Kidney glomerular epithelial cell (primary cell): ENCODE measurements at regions not wholly inside any gene's neighbourhood (a gene's known extent, or its start where the extent isn't known, plus 50 kb on each side); places are given as distances from the start of the nearest gene placed in this dataset.
"Not testable (repeated sequence)": the region's sequence is repeated elsewhere in the genome, so short reads cannot be mapped to it uniquely, and the experiment has no call there.

ENCODE experiments used
- DNase-seq: peaks from one replicate; lab custom pipeline; 2025; lab: John Stamatoyannopoulos, UW

DNA sequence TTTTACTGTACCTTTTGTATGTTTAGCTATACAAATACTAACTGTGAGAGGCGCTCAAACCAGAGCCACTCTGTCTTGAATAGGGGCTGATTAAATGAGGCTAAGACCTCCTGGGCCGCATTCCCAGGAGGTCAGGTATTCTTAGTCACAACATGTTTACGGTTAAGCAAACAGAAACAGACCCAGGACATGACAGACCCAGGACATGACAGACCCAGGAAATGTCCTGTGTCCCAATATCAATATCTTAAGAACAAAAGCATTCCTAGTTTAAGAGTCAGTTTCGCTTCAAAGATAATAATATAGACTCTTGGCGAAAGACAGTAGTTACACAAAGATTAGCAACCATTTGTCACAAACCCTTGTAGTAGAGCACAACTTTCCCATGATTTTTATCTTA, 304.5 kb downstream of the CCSER2 start:
- no peak for DNase-seq

DNA sequence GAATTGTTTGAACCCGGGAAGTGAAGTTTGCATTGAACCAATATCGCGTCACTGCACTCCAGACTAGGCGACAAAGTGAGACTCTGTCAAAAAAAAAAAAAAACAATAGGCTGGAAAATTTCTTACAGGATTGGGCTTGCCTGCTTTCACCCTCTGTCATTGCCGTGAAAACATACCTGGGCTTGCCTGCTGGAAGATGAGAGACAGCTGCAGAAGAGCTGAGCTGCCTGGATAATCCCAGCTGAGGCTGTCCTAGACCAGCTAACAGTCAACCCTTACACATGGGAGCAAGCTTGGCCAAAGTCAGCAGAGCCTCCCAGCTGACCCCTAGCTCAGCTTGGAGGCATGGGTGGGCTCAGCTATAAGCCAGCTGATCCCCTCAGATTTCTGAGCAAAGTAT, 306.2 kb downstream of the CCSER2 start:
- DNase-seq: no peak

DNA sequence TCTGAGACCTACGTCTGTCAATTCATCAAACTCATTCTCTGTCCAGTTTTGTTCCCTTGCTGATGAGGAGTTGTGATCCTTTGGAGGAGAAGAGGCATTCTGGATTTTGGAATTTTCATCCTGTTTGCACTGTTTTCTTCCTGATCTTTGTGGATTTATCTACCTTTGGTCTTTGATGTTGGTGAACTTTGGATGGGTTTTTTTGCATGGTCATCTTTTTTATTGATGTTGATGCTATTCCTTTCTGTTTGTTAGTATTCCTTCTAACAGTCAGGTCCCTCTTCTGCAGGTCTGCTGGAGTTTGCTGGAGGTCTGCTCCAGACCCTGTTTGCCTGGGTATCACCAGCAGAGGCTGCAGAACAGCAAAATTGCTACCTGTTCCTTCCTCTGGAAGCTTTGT, 322.2 kb downstream of the CCSER2 start:
- DNase-seq: not testable (repeated sequence)

DNA sequence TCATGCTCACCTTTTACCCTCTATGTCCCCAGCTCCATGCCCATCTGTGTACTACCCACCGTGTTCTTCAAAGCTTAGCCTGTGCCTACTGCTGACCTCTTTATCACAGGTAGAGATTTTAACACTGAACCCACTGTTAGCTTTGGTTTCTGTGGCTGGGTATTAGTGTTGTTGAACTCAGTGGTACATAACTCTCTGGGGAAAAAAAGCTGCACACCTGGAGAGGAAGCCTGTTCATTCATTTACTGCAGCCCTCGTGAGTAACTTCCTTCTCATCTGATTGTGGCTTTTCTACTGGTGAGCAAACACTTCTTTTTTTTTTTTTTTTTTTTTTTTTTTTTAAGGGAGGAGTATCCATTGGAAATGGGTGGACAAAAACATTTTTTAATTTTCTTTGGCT, 326.3 kb downstream of the CCSER2 start:
- no peak for DNase-seq

DNA sequence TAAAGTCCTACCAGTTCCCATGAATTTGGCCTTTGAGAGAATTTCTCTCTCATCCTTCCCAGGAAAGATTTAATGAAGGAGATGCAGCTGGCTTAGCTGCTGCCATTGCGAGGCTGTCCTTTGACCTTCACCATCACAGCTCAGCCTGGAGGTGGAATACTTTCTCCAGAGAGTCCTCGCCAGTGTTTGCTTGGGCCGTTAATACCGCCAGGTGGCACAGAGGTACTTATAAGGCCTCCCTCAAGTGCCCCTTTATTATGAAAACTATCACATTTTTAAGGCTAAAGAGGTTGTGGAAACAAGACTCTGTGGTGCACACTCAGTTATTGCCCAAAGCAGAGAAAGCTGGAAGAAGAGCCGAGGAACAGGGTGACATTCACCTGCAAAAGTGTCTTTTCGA, 330.6 kb downstream of the CCSER2 start:
- DNase-seq: no peak

DNA sequence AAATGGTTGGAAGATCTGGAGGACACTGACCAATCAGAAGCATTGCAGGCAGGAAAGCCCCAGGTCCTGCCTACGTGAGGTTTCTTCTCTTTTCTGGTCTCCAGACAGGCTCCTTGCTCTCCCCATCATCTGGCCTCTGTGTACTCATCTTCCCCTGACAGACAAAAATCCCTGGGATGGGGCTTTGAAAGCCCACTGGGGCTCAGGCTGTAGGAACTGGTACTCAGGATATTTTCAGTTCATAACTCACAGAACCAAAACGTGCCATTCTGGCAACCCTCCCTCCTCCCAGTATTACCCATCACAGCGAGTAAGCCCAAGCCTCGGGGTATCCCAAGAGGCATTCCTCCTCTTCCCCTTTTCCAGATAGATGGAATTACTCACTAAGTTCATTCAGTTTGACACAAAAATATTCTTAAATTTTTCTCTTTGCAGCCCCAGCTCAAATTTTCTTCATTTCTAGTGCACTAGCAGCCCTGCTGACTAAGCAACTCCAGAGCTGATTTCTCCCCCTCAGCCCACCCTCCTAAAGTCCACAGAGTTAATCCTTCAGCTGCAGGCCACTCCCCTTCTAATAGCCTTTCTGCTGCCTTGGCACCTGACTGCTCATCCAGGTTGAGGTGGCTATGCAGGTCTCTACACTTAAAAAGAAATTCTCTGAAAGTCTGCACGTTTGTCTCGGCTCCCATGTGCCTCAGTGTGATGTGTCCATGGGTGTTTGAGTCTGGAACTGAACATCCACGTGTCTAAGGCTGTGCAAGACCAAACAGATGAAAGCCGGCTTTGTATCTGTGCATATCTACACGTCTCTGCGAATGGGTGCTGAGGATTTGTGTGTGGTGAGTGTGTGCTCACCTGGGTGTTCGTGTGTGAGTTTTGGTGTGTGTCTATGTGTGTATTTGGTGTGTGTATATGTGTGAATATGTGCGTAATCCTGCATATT, 331.4 kb downstream of the CCSER2 start:
- no peak for DNase-seq

DNA sequence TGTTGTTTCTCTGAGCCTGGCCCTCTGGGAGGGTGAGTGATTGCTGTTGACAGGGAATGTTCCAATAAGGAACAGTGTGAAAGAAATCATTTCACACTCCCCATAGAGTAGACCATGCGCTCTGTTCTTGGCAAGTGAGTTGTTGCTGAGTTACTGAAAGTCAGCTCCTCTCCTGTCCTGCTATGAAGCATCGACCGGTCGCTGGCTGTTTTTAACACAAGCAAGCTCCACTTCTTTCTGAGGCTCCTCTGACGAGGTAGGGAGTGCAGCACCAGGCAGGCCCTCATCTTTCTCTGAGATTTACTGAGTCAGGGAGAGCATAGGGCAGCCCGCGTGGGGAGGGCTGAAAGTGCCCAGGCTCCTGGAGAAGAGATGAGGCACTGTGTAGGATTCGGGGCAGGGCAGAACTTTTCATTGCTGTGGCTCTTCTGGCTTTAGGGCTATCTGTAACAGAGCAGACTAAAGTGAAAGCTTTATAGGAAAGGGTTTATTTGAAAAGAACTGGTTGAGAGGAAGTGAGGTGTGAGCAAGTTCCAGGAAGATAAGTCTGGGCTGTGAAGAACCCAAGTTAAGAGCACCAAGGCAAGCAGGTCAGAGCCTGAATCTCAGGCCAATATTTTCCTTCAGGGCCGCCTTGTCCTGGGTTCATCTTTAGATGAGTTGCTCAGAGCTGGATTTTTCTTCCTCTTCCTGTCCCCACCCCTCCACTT, 332.2 kb downstream of the CCSER2 start:
- no peak for DNase-seq

DNA sequence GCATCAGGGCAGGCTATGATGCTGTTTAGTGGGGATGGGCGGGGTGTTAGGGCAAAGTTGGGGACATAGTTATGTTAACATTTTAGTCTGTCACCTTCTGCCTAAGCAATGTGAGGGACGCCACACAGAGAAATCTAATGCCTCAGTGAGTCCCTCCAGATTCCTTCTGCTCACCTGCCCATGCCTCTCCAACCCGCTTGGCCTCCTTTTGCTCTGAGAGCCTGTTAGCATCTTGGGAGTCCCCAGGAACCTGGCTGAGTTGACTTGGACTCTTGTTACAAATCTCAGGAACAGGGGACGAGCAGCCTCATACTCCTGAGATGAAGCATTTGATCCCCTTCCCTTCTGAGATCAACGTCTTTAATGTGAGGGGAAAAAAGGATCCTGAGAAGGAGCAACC, 336.8 kb downstream of the CCSER2 start:
- no peak for DNase-seq

DNA sequence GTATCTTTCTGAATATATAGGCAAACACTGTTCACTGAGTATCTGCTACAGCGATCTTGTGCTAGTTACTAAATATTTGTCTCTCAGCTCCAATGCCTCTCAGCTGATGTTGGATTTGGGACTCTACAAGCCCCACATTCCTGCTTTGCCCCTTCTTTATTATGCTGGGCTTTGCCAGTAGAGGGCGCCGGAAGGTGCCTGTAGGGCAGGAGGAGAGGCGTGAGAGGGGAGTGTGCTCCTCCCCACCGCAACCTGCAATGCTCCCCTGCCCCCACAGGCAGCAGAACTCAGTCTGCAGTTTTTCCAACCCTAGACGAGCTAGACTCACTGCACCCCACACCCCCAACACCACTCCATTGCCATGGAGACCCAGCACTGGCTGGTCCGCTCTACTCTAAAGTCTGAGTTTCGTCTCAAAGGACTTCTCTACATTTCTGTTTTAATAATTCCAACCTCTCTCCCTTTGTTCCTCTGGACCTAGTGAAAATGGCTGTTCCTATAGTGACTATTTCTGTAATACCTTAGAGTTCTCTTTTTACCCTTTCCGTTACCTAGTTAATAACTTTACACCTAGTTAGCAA, 337.6 kb downstream of the CCSER2 start:
- no peak for DNase-seq

DNA sequence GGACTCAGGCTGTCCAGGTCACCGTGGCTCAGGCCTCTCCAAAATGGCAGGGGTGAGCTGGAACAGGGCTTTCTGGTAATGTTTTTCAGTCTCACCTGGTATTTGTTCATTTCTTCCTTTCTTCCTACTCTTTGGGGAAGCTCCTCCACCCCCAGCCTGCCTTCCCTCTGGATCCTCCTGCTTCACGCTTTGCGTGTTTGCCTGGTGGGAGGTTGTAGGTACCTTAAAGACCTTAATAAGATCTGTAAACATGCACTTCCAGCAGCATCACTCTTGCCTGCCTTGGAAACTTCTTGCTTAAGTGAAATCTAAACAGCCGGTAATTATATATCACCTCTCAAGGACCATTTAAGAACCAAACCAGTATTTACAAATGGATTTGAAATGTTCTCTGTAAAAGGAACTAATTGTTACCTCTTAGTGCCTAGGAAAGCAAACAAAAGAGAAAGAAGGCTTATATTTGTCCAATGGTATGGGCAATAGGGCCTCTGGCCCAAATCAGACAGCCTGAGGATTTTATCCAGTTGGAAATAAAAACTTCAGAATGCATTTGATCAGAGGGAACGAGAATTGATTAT, 339.9 kb downstream of the CCSER2 start:
- DNase-seq: no peak

DNA sequence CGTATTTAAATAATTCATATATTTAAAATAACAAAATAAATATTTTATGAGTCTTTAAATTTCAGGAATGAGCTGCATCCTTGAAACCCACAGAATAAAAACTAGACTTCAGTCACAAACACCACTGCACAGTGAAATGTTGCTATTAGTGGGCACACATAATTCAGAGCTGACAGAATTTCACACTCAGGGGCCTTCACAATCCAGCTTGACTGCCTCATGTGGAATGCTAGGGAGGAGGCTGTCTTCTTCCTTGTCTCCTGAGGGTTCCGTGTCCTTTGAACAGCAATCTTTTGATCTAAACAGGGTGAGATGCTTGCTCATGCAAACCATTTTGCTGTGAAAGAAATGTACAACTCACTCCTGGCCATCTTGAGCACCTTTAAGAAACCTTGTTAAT, 346.7 kb downstream of the CCSER2 start:
- DNase-seq: no peak

DNA sequence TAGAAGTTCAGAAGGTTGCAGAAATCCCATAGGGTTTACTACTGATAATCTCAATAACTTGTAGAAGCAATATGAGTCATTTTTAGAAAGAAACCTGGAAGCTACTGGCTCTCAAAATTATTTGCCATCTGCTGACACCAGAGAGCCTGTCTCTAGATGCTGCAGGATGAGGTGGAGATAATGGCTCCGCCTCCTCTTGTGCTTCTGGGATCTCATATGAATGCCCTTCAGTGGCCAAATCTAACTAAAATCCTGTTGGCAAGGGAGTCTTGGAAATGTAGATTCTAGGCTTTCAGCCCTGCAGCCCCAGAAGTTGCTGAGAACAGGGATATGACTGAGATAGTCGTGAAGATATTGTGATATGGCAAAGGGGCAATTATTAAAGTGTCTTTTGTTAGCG, 348.1 kb downstream of the CCSER2 start:
- no peak for DNase-seq

DNA sequence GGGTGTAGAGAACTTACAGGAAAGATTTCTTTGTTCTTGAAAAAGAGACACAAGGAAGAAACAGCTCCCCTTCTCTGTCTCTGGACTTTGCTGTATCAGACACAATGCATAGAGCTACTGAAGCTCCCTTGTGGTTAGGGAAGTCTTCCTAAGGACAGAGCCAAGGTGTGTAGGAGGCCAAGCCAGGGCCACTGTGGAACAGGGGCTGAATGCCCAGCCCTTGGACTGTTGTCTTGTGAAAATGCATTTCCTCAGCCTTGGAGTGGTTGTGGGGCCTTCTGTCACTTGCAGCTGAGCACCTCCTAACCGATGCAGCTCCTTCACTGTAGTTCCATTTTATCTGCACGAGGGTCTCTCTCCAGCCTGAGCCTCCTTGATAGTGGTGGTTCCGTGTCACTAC, 353.4 kb downstream of the CCSER2 start:
- DNase-seq: no peak

DNA sequence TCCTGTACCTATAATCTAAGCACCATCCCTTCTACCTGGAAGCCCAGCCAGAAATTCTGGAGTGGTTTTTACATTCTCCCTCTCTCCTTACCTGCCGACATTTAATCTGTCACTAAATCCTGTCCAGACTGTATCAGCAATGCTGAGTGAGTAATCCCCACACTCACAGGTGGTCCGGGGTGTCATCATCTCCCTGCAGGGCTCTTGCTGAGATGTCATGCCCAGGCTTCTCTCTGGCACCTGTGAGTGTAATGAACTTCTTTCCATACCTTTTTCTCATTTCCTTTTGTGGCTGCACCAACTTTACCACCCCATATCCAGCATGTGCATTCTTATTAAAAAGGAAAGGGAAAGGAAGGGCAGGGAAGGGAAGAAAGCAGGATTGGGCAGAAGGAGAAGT, 355.2 kb downstream of the CCSER2 start:
- DNase-seq: no peak

DNA sequence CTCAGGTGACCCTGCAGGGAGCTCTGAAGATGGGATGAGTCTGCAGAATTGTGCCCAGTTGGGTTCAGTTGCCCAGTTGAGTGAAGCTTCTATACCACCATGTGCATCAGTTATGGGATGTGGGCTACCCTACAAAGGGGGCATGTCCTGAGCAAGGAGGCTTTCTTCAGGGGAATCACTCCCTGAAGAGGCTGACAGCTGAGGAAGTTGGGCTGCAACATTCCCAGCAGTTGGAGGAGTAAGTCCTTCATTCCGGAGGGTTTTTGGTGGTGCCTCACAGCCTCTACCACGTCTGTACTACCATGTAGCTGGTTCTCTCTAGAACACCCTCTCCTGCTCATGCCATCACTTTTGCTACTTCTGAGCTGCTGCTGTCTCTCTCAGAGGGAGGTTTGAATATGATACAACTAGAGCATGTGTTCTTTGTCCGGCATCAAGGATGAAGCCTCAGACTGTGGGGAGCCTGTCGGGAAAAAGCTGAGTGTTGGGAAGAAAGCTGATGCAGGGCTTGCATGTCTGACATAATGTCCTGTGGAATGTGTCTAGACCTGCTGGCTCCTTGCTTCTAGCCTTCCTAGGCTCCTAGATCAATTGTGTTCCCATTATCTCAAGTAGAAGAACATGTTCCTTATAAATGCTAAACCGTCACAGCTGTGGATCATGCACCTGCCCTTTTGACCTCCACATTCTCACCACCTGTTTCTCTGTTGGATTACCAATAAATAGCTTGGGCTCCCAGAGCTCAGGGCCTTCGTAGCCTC, 355.8 kb downstream of the CCSER2 start:
- DNase-seq: no peak

DNA sequence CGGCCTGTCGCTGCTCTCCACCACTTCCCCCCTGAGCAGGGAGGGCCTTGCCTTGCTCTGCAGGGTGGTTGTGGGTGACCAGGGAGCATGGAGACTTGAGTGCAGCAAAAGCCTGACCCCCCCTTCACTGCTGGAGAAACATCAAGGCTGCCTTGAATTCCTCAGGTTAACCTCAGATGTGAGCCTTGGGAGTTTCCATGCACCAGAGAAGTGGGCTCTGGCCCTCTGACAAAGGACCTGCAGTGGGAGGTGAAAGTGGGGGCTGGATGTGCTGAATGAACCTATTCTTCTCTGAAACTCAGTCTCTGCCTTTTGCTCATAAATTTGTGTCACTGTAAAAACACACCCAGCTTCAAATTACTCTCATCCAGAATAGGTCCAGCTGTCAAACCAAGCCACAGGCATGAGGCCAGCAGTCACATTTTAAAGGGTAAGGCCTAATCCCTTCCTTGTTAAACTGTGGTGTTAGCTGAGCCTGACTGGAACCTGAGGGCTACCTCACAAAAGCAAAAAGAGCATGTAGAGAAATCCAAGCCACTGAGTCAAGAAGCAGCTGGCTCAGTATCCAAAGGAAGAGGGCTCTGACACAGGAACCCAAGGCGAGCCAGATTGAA, 356.8 kb downstream of the CCSER2 start:
- DNase-seq: no peak

DNA sequence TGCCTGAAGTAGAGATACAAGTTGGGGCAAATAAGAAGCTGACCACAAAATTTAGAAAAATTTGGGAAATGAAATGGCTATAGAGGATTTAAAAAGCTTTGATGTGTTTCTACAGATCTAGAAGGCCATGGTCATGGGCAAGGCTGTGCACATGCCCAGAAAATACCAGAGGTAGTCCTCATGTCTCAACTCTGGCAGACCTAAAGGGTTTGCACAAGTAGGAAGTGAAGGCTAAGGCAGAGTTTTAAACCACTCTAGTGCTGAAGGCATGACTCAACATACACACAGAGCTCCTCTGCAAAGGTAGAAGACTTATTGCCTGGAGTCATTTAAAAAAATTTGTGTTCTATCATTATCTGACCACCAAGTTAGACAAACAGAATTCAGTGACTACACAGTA, 364.6 kb downstream of the CCSER2 start:
- no peak for DNase-seq

DNA sequence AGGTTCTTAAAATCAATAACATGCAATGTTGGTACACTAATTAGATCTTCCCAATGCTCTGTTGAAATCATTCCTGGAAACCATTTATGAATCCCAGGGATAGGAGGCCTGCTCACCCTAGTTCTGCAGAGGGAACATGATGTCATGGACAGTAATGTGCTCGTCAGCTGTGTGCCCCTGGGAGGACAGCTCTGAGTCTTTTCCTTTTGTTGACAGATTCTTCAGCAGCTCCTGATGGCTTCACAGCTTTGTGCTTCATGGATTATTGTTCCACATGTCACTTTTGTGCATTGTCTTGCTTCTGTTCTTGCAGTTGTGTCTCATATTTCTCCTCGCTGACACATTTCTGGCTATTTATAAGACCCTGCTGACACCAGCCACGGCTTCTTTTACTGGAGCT, 367.5 kb downstream of the CCSER2 start:
- no peak for DNase-seq

DNA sequence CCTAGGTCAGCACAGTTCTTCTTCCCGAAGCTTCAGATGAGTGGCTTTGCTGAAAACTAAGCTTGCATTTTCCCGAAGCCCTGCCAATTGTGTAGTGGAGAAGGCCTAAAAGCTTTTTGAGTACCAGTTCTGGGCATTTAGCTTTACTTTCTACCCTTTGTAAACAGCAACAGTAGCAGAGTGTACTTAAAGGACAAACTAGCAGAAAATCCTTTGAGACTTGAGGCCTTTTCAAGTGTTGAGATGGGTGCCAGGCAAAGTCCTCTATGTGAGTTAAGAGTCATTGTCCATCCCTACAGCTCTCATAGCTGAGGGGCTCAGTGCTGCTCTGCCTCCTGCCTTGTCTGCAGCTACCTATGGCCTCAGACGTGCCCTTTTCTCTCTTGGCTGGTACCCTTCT, 368.2 kb downstream of the CCSER2 start:
- no peak for DNase-seq

DNA sequence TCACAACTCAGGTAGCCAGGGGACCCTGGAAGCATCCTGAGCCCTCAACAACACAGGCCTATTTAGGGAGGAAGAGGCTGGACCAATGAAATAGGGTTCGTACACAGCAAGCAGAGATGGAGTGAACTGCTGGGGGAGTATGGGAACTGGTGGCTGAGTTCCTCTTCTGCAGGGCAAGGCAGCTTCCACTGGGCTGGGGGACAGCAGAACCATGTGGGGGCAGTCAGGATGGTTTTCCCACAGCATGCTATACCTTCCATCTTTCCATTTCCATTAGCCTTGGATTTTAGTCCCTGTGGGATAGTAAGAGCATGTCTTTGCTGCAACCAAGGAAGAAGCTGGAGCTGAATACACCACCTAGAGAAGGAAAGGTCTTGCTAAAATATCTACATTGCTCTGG, 370.6 kb downstream of the CCSER2 start:
- DNase-seq: no peak

DNA sequence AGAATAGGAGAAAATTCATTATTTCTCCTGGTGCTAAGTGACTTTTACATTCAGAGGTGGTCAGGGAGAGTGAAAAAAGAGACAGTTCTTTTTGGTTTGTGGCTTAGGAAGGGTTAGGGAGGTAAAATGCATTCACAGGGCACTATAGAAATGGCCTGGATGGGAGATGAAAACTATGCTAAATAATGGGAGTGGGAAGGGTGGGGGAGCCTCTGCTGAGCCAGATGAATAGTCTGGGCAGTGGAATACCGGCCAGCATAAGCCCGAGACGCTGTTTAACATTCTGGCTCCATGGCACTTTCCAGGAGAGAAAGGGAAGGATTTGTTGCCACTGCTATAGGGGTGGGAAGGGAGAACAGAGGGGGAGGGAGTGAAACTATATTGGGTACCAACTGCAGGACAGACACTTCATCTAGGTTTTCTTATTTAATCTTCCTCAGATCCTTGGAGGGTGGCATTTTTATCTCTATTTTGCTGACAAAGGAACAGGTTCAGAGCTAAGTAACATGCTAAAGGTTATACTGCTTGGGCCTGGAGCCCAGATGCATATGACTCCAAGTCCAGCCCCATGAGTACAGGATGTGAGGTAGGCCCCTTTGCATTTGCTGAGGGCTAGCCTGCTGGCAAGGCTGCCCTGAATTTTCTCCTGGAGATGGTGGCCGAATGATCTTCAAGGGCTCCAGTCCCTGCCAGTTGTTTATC, 372.4 kb downstream of the CCSER2 start:
- no peak for DNase-seq
